WTC11 (cell line): ENCODE measurements at regions not wholly inside any gene's neighbourhood (a gene's known extent, or its start where the extent isn't known, plus 50 kb on each side); places are given as distances from the start of the nearest gene placed in this dataset.

Experiments
- ATAC-seq: fragments of 200-7000 bp; cut with Tn5 transposase; 2 replicates; pipeline ENCODE4 v1.10.0; 2021; ENCODE audit warnings: mild to moderate bottlenecking, moderate library complexity
- CTCF ChIA-PET: fragments of 300-600 bp; sonication (Branson Sonifier 250); formaldehyde crosslinking; loops from one replicate; lab custom pipeline; 2021; ENCODE audit warnings: antibody characterized with exemption; lab: Charles Lee
- POLR2A ChIA-PET: fragments of 350-600 bp; sonication (Branson Sonifier 250); formaldehyde crosslinking; loops from one replicate; lab custom pipeline; 2021; ENCODE audit warnings: antibody characterized with exemption; lab: Charles Lee
- DNase-seq: peaks from one replicate; pipeline ENCODE4 v3.0.0; 2021; ENCODE audit warnings: low spot score
- H3K27ac Mint-ChIP-seq: 2 replicates; pipeline ENCODE4 v1.8.0; 2021; ENCODE audit warnings: mixed read lengths
- H3K27me3 Mint-ChIP-seq: 2 replicates; pipeline ENCODE4 v1.8.0; 2021; ENCODE audit warnings: low read depth, mild to moderate bottlenecking, moderate library complexity, mixed read lengths
- H3K36me3 Mint-ChIP-seq: 2 replicates; pipeline ENCODE4 v1.8.0; 2021; ENCODE audit warnings: mixed read lengths
- H3K4me1 Mint-ChIP-seq: 2 replicates; pipeline ENCODE4 v1.8.0; 2022; ENCODE audit warnings: mixed read lengths
- H3K4me3 Mint-ChIP-seq: 2 replicates; pipeline ENCODE4 v1.8.0; 2021; ENCODE audit warnings: mild to moderate bottlenecking, moderate library complexity, mixed read lengths
- H3K9me3 Mint-ChIP-seq: 2 replicates; pipeline ENCODE4 v1.8.0; 2021; ENCODE audit warnings: mixed read lengths
- CBFB ChIP-seq: sonication (generic); formaldehyde crosslinking; IDR thresholded peaks from 2 replicates; pipeline ENCODE4 v1.8.1; 2022; ENCODE audit warnings: mild to moderate bottlenecking, low read depth, missing genetic modification reagents
- ESRRA ChIP-seq: sonication (generic); formaldehyde crosslinking; IDR thresholded peaks from 2 replicates; pipeline ENCODE4 v1.8.1; 2022; ENCODE audit warnings: mild to moderate bottlenecking, missing genetic modification reagents, borderline replicate concordance
- GRHL2 ChIP-seq: fragments of 250-450 bp; sonication (Bioruptor Pico); IDR thresholded peaks from 2 replicates; pipeline ENCODE4 v1.8.0; 2022; ENCODE audit warnings: mild to moderate bottlenecking, moderate library complexity; ENCODE audit not compliant: insufficient replicate concordance, severe bottlenecking
- GTF2I ChIP-seq: fragments of 250-450 bp; sonication (Bioruptor Pico); conservative IDR thresholded peaks from 2 replicates; pipeline ENCODE4 v1.4.0; 2021; ENCODE audit warnings: mild to moderate bottlenecking
- IRF2 ChIP-seq: sonication (generic); formaldehyde crosslinking; IDR thresholded peaks from 2 replicates; pipeline ENCODE4 v1.8.0; 2022; ENCODE audit warnings: low read depth, missing genetic modification reagents, borderline replicate concordance
- PRDM15 ChIP-seq: sonication (generic); formaldehyde crosslinking; IDR thresholded peaks from 2 replicates; pipeline ENCODE4 v1.8.0; 2022; ENCODE audit warnings: missing genetic modification reagents
- SMAD3 ChIP-seq: sonication (generic); formaldehyde crosslinking; IDR thresholded peaks from 2 replicates; pipeline ENCODE4 v1.8.0; 2022; ENCODE audit warnings: missing genetic modification reagents, mild to moderate bottlenecking, borderline replicate concordance
- ZSCAN18 ChIP-seq: fragments of 250-450 bp; sonication (Bioruptor Pico); IDR thresholded peaks from 2 replicates; pipeline ENCODE4 v2.1.2; 2022; ENCODE audit warnings: mild to moderate bottlenecking, moderate library complexity
- TF ChIP-seq, protein P1 (sequence below): sonication (generic); formaldehyde crosslinking; IDR thresholded peaks from 2 replicates; pipeline ENCODE4 v1.8.1; 2022; ENCODE audit warnings: mild to moderate bottlenecking, moderate library complexity, missing genetic modification reagents
- TF ChIP-seq, protein P2 (sequence below): sonication (generic); formaldehyde crosslinking; IDR thresholded peaks from 2 replicates; pipeline ENCODE4 v1.8.0; 2022; ENCODE audit warnings: mild to moderate bottlenecking, missing genetic modification reagents
- TF ChIP-seq, protein P3 (sequence below): sonication (generic); formaldehyde crosslinking; IDR thresholded peaks from 2 replicates; pipeline ENCODE4 v1.8.0; 2022; ENCODE audit warnings: mild to moderate bottlenecking, missing genetic modification reagents
- TF ChIP-seq, protein P4 (sequence below): sonication (generic); formaldehyde crosslinking; conservative IDR thresholded peaks from 2 replicates; pipeline ENCODE4 v1.8.1; 2023; ENCODE audit warnings: mild to moderate bottlenecking, low read depth, missing genetic modification reagents, moderate library complexity

DNA sequence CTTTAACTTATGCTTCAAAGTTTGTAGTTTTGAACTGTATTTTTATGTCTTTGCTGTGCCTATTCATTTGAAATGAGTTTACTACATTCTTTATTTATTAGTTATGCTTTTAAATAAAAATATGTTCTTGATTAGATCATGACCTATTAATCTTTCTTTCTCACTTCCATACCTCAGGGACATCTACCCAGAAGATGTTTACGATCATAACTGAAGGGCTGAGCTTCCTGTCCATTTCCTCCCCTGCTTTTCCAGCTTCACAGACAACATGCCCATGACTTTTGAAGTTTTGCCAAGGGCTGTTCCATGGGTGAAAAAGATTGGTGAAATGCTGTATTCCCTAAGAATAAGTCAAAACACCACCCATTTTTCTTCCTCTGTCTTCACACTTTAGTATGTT, 99.7 kb upstream of the DDIT4L start (continued):
- TF ChIP-seq, protein P1, sequence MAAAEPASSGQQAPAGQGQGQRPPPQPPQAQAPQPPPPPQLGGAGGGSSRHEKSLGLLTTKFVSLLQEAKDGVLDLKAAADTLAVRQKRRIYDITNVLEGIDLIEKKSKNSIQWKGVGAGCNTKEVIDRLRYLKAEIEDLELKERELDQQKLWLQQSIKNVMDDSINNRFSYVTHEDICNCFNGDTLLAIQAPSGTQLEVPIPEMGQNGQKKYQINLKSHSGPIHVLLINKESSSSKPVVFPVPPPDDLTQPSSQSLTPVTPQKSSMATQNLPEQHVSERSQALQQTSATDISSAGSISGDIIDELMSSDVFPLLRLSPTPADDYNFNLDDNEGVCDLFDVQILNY (CRISPR knock-in tag) = no peak
- TF ChIP-seq ZSCAN18 (CRISPR knock-in tag) = no peak

GRCh38 chr4:100289530-100289888, 99.2 kb upstream of the DDIT4L start:
- CTCF ChIA-PET = no interaction called here
- H3K4me3 Mint-ChIP-seq = no peak overlapping the region
- no peaks in the 10 kb centered on the region for H3K36me3 Mint-ChIP-seq
- ATAC-seq (peak; percentile 48), DNase-seq (no peak)
- no peaks in the 10 kb centered on the region; the same call in 1 of the 2 replicates for H3K9me3 Mint-ChIP-seq
- TF ChIP-seq, protein P2, sequence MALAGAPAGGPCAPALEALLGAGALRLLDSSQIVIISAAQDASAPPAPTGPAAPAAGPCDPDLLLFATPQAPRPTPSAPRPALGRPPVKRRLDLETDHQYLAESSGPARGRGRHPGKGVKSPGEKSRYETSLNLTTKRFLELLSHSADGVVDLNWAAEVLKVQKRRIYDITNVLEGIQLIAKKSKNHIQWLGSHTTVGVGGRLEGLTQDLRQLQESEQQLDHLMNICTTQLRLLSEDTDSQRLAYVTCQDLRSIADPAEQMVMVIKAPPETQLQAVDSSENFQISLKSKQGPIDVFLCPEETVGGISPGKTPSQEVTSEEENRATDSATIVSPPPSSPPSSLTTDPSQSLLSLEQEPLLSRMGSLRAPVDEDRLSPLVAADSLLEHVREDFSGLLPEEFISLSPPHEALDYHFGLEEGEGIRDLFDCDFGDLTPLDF (CRISPR knock-in tag) = no peak
- TF ChIP-seq ESRRA (CRISPR knock-in tag) (no peak), PRDM15 (CRISPR knock-in tag) (no peak), IRF2 (CRISPR knock-in tag) (no peak), GRHL2 (CRISPR knock-in tag) (no peak), CBFB (CRISPR knock-in tag) (no peak), ZSCAN18 (CRISPR knock-in tag) (no peak), SMAD3 (CRISPR knock-in tag) (no peak), GTF2I (CRISPR knock-in tag) (no peak)
- TF ChIP-seq, protein P3, sequence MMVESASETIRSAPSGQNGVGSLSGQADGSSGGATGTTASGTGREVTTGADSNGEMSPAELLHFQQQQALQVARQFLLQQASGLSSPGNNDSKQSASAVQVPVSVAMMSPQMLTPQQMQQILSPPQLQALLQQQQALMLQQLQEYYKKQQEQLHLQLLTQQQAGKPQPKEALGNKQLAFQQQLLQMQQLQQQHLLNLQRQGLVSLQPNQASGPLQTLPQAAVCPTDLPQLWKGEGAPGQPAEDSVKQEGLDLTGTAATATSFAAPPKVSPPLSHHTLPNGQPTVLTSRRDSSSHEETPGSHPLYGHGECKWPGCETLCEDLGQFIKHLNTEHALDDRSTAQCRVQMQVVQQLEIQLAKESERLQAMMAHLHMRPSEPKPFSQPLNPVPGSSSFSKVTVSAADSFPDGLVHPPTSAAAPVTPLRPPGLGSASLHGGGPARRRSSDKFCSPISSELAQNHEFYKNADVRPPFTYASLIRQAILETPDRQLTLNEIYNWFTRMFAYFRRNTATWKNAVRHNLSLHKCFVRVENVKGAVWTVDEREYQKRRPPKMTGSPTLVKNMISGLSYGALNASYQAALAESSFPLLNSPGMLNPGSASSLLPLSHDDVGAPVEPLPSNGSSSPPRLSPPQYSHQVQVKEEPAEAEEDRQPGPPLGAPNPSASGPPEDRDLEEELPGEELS (CRISPR knock-in tag) = no peak
- TF ChIP-seq, protein P4, sequence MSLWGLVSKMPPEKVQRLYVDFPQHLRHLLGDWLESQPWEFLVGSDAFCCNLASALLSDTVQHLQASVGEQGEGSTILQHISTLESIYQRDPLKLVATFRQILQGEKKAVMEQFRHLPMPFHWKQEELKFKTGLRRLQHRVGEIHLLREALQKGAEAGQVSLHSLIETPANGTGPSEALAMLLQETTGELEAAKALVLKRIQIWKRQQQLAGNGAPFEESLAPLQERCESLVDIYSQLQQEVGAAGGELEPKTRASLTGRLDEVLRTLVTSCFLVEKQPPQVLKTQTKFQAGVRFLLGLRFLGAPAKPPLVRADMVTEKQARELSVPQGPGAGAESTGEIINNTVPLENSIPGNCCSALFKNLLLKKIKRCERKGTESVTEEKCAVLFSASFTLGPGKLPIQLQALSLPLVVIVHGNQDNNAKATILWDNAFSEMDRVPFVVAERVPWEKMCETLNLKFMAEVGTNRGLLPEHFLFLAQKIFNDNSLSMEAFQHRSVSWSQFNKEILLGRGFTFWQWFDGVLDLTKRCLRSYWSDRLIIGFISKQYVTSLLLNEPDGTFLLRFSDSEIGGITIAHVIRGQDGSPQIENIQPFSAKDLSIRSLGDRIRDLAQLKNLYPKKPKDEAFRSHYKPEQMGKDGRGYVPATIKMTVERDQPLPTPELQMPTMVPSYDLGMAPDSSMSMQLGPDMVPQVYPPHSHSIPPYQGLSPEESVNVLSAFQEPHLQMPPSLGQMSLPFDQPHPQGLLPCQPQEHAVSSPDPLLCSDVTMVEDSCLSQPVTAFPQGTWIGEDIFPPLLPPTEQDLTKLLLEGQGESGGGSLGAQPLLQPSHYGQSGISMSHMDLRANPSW = no peak
- H3K27ac Mint-ChIP-seq = no peak overlapping the region
- POLR2A ChIA-PET = no interaction called here
- no peaks in the 10 kb centered on the region for H3K27me3 Mint-ChIP-seq
- peaks cover 45% of the 10 kb centered on the region for H3K4me1 Mint-ChIP-seq
